GM12865 (cell line): ENCODE measurements at regions not wholly inside any gene's neighbourhood (a gene's known extent, or its start where the extent isn't known, plus 50 kb on each side); places are given as distances from the start of the nearest gene placed in this dataset.
A peak's percentile ranks its signal among the peaks of the same experiment; 100 is the strongest.

ENCODE experiments used
- DNase-seq: peaks from one replicate; pipeline ENCODE4 v3.0.0; 2010; ENCODE audit warnings: low read depth
- H3K4me3 ChIP-seq: 2 replicates; pipeline ENCODE4 v1.5.1; 2011; ENCODE audit warnings: mild to moderate bottlenecking, low read depth, low read length, control low read depth
- TF ChIP-seq, protein P1 (sequence below): IDR thresholded peaks from 2 replicates; pipeline ENCODE4 v1.5.1; 2011; ENCODE audit warnings: low read length, control low read depth, low read depth, inconsistent platforms; ENCODE audit not compliant: insufficient read depth; ENCODE audit errors: missing control alignments

DNA sequence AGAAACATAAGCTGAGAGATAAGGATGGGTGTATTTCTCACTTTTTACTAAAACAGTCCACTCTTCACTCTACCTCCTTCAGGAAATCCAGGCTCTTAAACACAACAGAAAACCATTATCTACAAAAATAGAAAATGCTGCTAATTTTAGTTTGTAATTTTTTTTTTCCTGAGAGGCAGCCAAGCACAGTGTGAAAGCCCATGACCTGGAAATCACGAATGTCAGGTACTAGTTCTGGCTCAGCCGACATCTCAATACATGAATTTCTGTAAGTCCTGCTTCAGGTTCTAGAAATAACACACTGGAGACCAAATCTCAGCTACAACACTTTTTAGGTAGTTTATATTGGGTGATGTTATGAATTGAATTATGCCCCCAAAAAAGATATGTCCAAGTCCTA is 308.9 kb downstream of the KCNA4 start:
- H3K4me3 ChIP-seq, result no peak overlapping the region
- TF ChIP-seq, protein P1, sequence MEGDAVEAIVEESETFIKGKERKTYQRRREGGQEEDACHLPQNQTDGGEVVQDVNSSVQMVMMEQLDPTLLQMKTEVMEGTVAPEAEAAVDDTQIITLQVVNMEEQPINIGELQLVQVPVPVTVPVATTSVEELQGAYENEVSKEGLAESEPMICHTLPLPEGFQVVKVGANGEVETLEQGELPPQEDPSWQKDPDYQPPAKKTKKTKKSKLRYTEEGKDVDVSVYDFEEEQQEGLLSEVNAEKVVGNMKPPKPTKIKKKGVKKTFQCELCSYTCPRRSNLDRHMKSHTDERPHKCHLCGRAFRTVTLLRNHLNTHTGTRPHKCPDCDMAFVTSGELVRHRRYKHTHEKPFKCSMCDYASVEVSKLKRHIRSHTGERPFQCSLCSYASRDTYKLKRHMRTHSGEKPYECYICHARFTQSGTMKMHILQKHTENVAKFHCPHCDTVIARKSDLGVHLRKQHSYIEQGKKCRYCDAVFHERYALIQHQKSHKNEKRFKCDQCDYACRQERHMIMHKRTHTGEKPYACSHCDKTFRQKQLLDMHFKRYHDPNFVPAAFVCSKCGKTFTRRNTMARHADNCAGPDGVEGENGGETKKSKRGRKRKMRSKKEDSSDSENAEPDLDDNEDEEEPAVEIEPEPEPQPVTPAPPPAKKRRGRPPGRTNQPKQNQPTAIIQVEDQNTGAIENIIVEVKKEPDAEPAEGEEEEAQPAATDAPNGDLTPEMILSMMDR, result no peak
- DNase-seq, result no peak

DNA sequence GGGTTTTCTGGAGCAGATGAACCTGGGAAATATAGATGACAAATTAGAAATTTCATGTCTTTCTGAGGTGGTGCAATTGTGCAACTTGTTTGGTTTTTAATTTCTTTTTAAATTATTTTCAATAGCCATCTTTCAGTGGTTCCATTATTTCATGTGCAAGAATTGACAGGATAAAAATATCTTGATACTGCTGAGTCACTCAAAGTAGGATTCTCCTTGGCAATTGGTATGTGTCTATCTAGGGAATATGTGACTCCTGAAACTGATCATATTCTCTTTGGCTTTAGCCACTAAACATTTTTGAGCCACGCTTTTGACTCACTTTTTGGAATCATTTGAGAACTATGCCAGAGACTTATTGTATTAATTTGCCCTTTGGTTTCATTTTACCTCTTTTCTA is 331.5 kb downstream of the KCNA4 start:
- DNase-seq, result no peak
- TF ChIP-seq, protein P1, result no peak

DNA sequence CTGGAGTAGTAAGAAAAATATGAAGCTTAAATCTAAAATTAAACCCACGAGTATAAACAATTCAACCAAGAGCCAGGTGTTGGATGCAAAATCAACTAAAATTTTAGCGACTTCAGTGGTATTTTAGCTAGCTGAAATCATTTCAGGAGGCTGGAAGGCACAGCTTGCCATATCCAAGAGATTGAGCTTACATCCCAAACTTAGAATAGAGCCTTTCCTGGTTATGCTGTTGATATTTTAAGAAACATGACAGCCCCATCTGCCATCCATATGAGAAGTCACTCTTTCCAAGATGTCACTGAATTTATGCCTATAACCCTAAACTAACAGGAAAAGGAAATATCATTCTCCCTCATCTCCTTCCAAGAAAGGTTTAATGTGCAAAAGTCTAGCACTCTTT is 334.0 kb downstream of the KCNA4 start:
- DNase-seq, result no peak
- TF ChIP-seq, protein P1, result no peak
- no peak overlapping the region for H3K4me3 ChIP-seq

More for the DNA sequence above, 331.5 kb downstream of the KCNA4 start:
- H3K4me3 ChIP-seq, result no peak overlapping the region

DNA sequence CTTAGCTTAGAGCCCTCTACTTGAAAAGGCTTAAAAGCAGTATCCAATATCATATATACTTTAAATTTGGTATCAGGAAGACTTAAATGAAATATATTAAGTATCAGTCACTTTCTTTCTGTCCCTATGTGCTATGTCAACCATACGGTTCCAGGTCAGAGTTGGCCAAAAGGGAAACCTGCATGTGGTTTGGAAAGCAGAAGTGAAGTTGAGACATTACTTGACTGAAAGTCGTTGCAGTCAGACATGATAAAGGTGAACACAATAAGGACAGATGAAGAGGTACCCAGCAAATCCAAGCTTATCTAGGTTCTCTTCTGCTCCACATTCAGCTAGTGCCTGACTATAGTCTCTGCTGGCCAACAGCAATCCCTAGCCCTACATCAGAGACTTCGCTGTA is 336.8 kb downstream of the KCNA4 start:
- DNase-seq, result peak; percentile 55
- no peak overlapping the region for H3K4me3 ChIP-seq
- TF ChIP-seq, protein P1, result no peak

DNA sequence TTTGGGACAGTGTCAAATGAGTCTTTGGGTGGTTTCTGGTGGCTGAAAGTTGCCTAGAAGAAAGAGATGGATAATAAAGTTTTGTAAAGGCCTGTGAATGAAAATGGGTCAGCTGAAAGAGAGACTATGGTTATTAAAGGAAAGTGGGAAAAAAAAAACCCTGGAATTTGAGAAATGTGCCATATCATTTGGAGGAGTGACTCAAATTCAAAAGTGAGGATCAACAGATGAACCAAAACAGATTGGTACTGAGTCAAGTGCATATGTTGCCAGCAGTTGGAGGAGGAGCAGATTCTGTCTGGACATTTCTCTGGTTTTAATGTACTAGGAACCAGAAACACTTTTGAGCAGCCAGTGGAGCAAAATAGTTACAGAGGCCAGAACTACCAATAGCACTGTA is 339.8 kb downstream of the KCNA4 start:
- H3K4me3 ChIP-seq, result no peak overlapping the region
- DNase-seq, result no peak
- TF ChIP-seq, protein P1, result no peak

DNA sequence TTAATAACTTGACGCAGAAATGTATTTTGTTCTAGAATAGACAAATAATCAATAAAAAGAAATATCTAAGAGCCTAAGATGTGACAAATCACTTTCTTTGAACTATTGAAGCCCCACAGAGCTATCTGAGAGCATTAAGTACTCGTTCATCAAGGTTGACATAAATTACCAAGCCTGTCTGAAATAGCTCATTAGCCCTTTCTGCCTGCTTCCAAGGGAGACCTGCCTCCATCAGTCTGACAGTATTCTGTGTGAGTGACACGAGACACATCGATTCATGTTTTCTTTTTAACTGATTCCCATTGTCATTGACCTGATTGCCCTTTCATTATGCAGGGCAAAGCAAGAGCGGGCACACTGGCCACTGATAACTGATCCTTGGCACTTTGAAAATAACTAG is 347.5 kb downstream of the KCNA4 start:
- TF ChIP-seq, protein P1, result no peak
- no peak for DNase-seq
- H3K4me3 ChIP-seq, result no peak overlapping the region

DNA sequence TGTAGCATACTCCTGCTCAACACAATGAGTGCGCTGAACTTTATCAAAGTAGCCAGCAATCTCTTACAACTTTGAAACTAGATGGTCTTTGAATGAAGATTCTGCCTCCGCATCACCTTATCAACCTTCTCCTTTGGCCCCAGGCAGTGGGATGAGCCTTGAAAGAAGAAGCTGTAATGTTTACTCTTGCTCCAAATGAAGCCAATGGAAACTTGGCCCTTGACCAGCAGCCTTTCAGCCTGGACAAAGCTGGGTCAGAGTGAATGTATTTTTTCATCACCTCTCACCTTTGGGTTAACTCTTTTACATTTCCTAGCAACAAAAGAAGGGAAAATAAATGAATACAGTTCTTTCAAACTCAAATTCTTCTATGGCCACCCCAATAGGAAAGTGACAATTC is 359.1 kb downstream of the KCNA4 start:
- TF ChIP-seq, protein P1, result no peak
- H3K4me3 ChIP-seq, result no peak overlapping the region
- no peak for DNase-seq
